Transverse colon (tissue), 4 donors: ENCODE measurements at regions not wholly inside any gene's neighbourhood (a gene's known extent, or its start where the extent isn't known, plus 50 kb on each side); places are given as distances from the start of the nearest gene placed in this dataset.

Source experiments
- CTCF ChIP-seq, 5 experiments: fragments of 200-600 bp in 3 of 5; fragments of 450-650 bp in 2 of 5; sonication (generic) in 3 of 5; IDR thresholded peaks; 1 replicate in 2 of 5; 2 replicates in 3 of 5; pipeline ENCODE4 v1.5.1; 2016 to 2017; ENCODE audit warnings: antibody characterized with exemption in 5 of 5, inconsistent platforms in 3 of 5, mild to moderate bottlenecking in 2 of 5, moderate library complexity in 1 of 5
- EP300 ChIP-seq: sonication (generic); formaldehyde crosslinking; IDR thresholded peaks from one replicate; pipeline ENCODE4 v1.6.1; 2017; ENCODE audit warnings: antibody characterized with exemption, low read depth
- POLR2A ChIP-seq: fragments of 450-650 bp; IDR thresholded peaks from one replicate; pipeline ENCODE4 v1.6.1; 2016; ENCODE audit warnings: antibody characterized with exemption, mild to moderate bottlenecking, moderate library complexity
- POLR2AphosphoS5 ChIP-seq, 3 donors: sonication (generic); formaldehyde crosslinking; IDR thresholded peaks; one replicate each; pipeline ENCODE4 v1.6.1; 2016; ENCODE audit warnings: antibody characterized with exemption in 3 of 3

DNA sequence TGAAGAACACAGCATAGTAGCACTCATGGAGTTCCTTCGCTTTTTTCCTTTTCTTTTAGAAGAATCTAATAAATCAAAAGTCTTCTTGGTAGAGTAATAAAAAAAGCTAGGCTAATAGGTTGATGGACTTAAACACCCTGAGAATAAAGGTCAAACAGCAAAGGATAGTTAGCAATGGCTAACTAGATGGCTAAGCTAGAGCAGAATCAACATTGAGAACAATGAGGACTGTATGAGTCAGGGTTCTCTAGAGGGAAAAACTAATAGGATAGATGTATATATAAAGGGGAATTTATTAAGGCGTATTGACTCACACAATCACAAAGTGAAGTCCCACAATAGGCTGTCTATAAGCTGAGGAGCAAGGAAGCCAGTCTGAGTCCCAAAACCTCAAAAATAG lies 550.9 kb downstream of the GLUD2 start:
- TF ChIP-seq CTCF (IDR thresholded peaks at IDR 0.05) (no peak), POLR2A (no peak), EP300 (no peak), POLR2AphosphoS5 (IDR thresholded peaks at IDR 0.05) (no peak)
